HG03064 (cell line): ENCODE measurements at regions not wholly inside any gene's neighbourhood (a gene's known extent, or its start where the extent isn't known, plus 50 kb on each side); places are given as distances from the start of the nearest gene placed in this dataset.
"Not testable (repeated sequence)": the region's sequence is repeated elsewhere in the genome, so short reads cannot be mapped to it uniquely, and the experiment has no call there.

ENCODE experiments used
- ATAC-seq: cut with Tn5 transposase; IDR thresholded peaks from one replicate; pipeline ENCODE4 v1.9.1; 2021; ENCODE audit warnings: low read depth; ENCODE audit not compliant: unreplicated experiment

GRCh38 chr11:134664447-134665187, 252.6 kb upstream of the B3GAT1 start:
- ATAC-seq = no peak

- no peak for ATAC-seq
These were observed 251.7 kb upstream of the B3GAT1 start for GRCh38 chr11:134663506-134664313.

DNA sequence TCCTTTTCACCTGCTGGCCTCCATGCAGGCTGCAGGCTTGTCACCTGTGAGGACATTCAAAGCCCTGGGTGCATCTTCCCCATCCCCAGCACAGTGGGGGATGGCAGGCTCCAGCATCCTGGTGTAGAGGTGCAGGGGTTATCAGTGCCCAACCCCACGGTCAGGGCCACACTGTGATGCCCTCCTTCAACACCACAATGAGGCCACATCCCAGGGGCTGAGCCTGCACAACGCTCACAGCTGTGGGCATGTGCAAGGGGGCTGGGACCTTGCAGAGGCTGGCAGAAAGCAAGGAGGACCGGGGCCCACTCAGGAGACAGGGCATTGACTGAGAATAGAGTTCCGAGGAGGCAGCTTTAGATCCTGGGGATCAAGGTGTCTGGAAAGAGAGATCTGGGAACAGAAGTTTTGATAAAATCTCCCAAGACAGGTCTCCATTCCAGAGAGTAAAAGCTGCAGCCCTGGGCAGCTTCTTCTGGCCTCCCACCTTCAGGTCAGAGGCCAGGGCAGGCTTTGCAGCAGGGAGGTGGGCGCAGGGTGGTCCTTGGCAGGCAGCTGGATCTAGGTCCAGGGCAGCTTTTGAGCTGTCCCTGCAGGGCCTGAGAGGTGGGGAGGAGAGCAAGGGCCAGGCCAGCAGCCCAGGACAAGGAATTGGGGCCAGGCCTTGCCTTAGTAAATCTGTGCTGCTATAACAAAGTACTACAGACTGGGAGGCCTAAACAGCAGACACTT, 250.8 kb upstream of the B3GAT1 start:
- ATAC-seq = no peak

DNA sequence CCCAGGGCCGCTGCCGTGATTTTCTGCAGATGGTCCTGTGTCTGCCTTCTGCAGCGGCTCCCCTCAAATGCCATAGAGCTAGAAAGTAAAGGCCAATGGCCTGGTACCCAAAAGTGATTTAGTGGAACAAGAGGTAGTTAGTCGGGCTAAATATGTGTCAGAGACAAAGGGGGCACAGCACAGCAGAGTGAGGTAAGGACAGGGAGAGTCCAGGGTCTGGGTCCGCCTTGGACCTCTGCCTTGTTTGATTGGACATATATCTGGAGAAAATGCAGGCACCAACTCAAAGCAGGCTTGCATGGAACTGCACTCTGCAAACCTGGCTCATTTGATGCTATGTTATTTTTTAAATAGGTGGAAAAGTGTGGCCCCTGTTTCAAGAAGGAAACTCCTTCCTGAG, 249.6 kb upstream of the B3GAT1 start:
- ATAC-seq = no peak

GRCh38 chr11:134660416-134660815, 248.4 kb upstream of the B3GAT1 start:
- no peak for ATAC-seq

DNA sequence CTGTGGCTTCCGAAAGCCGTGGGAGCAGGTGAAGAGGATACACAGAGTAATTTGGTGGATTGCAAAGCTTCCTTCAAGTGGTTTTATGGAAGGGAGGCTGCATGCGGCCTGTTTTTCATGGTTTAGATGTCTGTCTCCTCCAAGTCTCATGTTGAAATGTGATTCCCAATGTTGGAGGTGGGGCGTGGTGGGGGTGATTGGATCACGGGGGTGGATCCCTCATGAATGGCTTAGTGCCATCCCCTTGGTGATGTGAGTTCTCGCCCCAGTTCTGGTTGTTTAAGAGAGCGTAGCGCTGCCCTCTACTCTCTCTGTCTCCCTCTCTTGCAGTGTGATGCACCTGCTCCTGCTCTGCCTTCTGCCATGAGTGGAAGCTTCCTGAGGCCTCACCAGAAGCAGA, 247.8 kb upstream of the B3GAT1 start:
- no peak for ATAC-seq

GRCh38 chr11:134658481-134659225, 246.6 kb upstream of the B3GAT1 start:
- no peak for ATAC-seq

- no peak for ATAC-seq
These were observed 245.6 kb upstream of the B3GAT1 start for GRCh38 chr11:134657631-134658030.

GRCh38 chr11:134656861-134657540, 245.0 kb upstream of the B3GAT1 start:
- no peak for ATAC-seq

DNA sequence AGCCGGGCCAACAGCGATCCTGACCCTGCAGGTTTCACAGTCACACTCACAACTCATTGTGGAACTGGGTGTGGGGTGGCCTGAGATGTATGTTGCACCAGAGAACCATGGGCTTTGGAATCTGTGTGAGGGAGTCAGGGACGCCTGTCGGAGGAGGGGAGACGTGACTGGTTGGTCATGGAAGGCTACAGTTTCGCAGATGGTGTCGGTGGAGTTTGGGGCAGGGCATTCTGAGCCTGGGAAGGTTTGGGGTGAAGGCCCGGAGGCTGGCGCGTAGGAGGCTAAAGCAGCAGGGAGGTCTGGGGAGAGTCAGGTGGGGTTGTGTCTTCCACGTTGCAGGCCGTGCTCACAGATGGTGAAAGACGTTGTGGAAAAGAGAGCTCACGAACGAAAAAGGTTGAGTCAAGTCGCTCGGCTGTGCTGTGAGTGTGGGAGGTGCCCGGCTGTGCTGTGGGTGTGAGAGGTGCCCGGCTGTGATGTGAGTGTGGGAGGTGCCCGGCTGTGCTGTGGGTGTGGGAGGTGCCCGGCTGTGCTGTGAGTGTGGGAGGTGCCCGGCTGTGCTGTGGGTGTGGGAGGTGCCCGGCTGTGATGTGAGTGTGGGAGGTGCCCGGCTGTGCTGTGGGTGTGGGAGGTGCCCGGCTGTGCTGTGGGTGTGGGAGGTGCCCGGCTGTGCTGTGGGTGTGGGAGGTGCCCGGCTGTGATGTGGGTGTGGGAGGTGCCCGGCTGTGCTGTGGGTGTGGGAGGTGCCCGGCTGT, 244.2 kb upstream of the B3GAT1 start:
- ATAC-seq = not testable (repeated sequence)

GRCh38 chr11:134655189-134655989, 243.3 kb upstream of the B3GAT1 start:
- ATAC-seq = no peak

GRCh38 chr11:134654161-134654915, 242.3 kb upstream of the B3GAT1 start:
- no peak for ATAC-seq

- ATAC-seq = no peak
These were observed 240.7 kb upstream of the B3GAT1 start for GRCh38 chr11:134652586-134653255.

- ATAC-seq = no peak
These were observed 235.2 kb upstream of the B3GAT1 start for GRCh38 chr11:134647066-134647743.

DNA sequence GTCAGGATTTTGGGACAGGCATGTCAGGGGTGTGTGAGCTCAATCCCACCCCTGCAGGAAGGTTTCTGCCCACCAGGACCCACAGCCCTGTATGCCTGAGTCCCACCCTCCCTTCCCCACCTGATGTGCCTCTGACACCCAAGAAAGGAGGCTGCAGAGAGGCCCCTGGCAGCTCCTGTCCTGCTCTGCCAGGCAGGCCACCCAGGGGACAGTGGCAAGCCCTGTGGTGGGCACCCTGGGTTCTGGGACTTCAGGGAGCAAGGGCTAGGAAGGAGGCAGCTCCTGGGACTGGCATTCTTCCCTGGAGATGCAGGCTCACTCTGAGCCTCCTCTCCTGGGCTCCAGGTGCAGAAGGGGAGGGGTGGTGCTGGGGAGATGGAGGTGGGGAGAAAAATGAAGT, 234.5 kb upstream of the B3GAT1 start:
- no peak for ATAC-seq

- no peak for ATAC-seq
These were observed 233.5 kb upstream of the B3GAT1 start for GRCh38 chr11:134645576-134645975.
